Gastroesophageal sphincter (tissue), 4 donors: ENCODE measurements at regions not wholly inside any gene's neighbourhood (a gene's known extent, or its start where the extent isn't known, plus 50 kb on each side); places are given as distances from the start of the nearest gene placed in this dataset.

Experiments
- ATAC-seq: fragments of 150-250 bp; one replicate; pipeline ENCODE4 v1.9.1; 2016; ENCODE audit warnings: mild to moderate bottlenecking, moderate library complexity
- H3K27ac ChIP-seq, 4 donors: fragments of 200-600 bp; sonication (generic) in 3 of 4; 1 replicate in 3 of 4; 2 replicates in 1 of 4; pipeline ENCODE4 v1.5.1; 2016 to 2019
- H3K27me3 ChIP-seq: fragments of 200-600 bp; sonication (generic); one replicate; pipeline ENCODE4 v1.5.1; 2019
- H3K36me3 ChIP-seq, 2 donors: fragments of 200-600 bp; sonication (generic); one replicate each; pipeline ENCODE4 v1.5.1; 2019; ENCODE audit warnings: control low read depth in 1 of 2
- H3K4me1 ChIP-seq, 3 donors: fragments of 200-600 bp; sonication (generic); 1 replicate in 2 of 3; 2 replicates in 1 of 3; pipeline ENCODE4 v1.5.1; 2016 to 2019; ENCODE audit warnings: control low read depth in 2 of 3
- H3K4me3 ChIP-seq, 2 donors: fragments of 200-600 bp; sonication (generic); one replicate each; pipeline ENCODE4 v1.5.1; 2019; ENCODE audit warnings: mild to moderate bottlenecking in 1 of 2, moderate library complexity in 1 of 2
- H3K9me3 ChIP-seq, 3 donors: fragments of 200-600 bp; sonication (generic); one replicate each; pipeline ENCODE4 v1.5.1; 2017 to 2019; ENCODE audit warnings: control low read depth in 2 of 3
- EP300 ChIP-seq: sonication (generic); formaldehyde crosslinking; IDR thresholded peaks from one replicate; pipeline ENCODE4 v1.6.1; 2017; ENCODE audit warnings: antibody characterized with exemption, mild to moderate bottlenecking
- POLR2A ChIP-seq, 2 donors: fragments of 450-650 bp; IDR thresholded peaks; one replicate each; pipeline ENCODE4 v1.6.1; 2017; ENCODE audit warnings: antibody characterized with exemption in 2 of 2, mild to moderate bottlenecking in 2 of 2, moderate library complexity in 1 of 2
- POLR2AphosphoS5 ChIP-seq: sonication (generic); formaldehyde crosslinking; IDR thresholded peaks from one replicate; pipeline ENCODE4 v1.6.1; 2017; ENCODE audit warnings: antibody characterized with exemption
- WGBS, 2 donors: methylation state at CpG; one replicate each; pipeline ENCODE4 v1.1.5; 2018; ENCODE audit warnings: low coverage in 1 of 2; 5-methylcytosine and 5-hydroxymethylcytosine counted together
- TF ChIP-seq, protein P1 (sequence below), 4 experiments: fragments of 200-600 bp in 2 of 4; fragments of 450-650 bp in 2 of 4; sonication (generic) in 1 of 4; IDR thresholded peaks; one replicate each; pipeline ENCODE4 v1.5.1; 2017 to 2019; ENCODE audit warnings: antibody characterized with exemption in 4 of 4, mild to moderate bottlenecking in 2 of 4, moderate library complexity in 2 of 4

- Histone ChIP-seq H3K27ac (no peak overlapping the region), H3K4me3 (no peak overlapping the region), H3K4me1 (no peaks in the 10 kb centered on the region), H3K27me3 (no peaks in the 10 kb centered on the region), H3K36me3 (no peaks in the 10 kb centered on the region), H3K9me3 (no peaks in the 10 kb centered on the region)
- no peak for ATAC-seq
- 86 to 100% methylated on average over 2 of the region's 3 CpGs for WGBS, 2 donors
- no peak for TF ChIP-seq EP300
- TF ChIP-seq, protein P1, sequence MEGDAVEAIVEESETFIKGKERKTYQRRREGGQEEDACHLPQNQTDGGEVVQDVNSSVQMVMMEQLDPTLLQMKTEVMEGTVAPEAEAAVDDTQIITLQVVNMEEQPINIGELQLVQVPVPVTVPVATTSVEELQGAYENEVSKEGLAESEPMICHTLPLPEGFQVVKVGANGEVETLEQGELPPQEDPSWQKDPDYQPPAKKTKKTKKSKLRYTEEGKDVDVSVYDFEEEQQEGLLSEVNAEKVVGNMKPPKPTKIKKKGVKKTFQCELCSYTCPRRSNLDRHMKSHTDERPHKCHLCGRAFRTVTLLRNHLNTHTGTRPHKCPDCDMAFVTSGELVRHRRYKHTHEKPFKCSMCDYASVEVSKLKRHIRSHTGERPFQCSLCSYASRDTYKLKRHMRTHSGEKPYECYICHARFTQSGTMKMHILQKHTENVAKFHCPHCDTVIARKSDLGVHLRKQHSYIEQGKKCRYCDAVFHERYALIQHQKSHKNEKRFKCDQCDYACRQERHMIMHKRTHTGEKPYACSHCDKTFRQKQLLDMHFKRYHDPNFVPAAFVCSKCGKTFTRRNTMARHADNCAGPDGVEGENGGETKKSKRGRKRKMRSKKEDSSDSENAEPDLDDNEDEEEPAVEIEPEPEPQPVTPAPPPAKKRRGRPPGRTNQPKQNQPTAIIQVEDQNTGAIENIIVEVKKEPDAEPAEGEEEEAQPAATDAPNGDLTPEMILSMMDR (IDR thresholded peaks at IDR 0.05) = no peak
- no peak for TF ChIP-seq POLR2AphosphoS5
- TF ChIP-seq POLR2A (IDR thresholded peaks at IDR 0.05) = no peak
Observed at GRCh38 chr9:105176194-105176593, 68.3 kb upstream of the SLC44A1 start.

DNA sequence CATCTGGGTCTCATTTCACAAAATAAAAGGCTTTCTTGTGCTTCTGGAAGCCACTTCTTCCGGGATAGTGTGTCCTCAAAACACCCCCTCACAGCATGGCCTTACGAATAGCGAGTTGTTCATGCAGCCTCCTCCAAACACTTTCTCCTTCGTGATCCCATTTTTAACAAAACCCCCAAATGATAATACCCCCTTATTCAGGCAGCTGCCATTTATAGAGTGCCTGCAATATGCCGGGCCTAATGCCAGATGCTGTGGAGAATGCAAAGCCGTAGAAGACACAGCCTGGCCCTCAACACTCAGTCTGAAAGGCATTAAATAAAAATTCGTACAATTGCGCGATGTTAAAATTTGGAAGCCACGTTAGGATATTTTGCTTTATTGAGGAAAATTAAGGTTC lies 66.4 kb upstream of the SLC44A1 start:
- WGBS, 2 donors = 71 to 79% methylated on average over 7 to 10 of the region's 10 CpGs
- H3K9me3 ChIP-seq = no peaks in the 10 kb centered on the region
- no peak overlapping the region for H3K27ac ChIP-seq
- no peaks in the 10 kb centered on the region for H3K4me1 ChIP-seq
- TF ChIP-seq EP300 (no peak), POLR2A (IDR thresholded peaks at IDR 0.05) (no peak), POLR2AphosphoS5 (no peak)
- TF ChIP-seq, protein P1 (IDR thresholded peaks at IDR 0.05) = no peak
- H3K4me3 ChIP-seq = no peak overlapping the region
- ATAC-seq = no peak
- H3K27me3 ChIP-seq = no peaks in the 10 kb centered on the region
- H3K36me3 ChIP-seq = no peaks in the 10 kb centered on the region

GRCh38 chr9:105187781-105188180 lies 56.7 kb upstream of the SLC44A1 start:
- Histone ChIP-seq H3K9me3 (no peaks in the 10 kb centered on the region), H3K4me1 (no peaks in the 10 kb centered on the region), H3K27ac (no peak overlapping the region), H3K27me3 (no peaks in the 10 kb centered on the region), H3K36me3 (no peaks in the 10 kb centered on the region), H3K4me3 (no peak overlapping the region)
- no peak for ATAC-seq
- TF ChIP-seq, protein P1 (IDR thresholded peaks at IDR 0.05) = no peak
- TF ChIP-seq EP300 = no peak
- no peak for TF ChIP-seq POLR2A (IDR thresholded peaks at IDR 0.05)
- TF ChIP-seq POLR2AphosphoS5 = no peak
- WGBS, 2 donors = 71 to 100% methylated on average over 1 of the region's 1 CpG

- WGBS, 2 donors = no CpG with 5 or more reads among the region's 1 CpG
- H3K9me3 ChIP-seq = no peaks in the 10 kb centered on the region
- H3K4me3 ChIP-seq = no peak overlapping the region
- ATAC-seq = no peak
- H3K27ac ChIP-seq = no peak overlapping the region
- no peaks in the 10 kb centered on the region for H3K4me1 ChIP-seq
- H3K27me3 ChIP-seq = no peaks in the 10 kb centered on the region
- H3K36me3 ChIP-seq = no peaks in the 10 kb centered on the region
- TF ChIP-seq EP300 (no peak), POLR2A (IDR thresholded peaks at IDR 0.05) (no peak), POLR2AphosphoS5 (no peak)
- TF ChIP-seq, protein P1 (IDR thresholded peaks at IDR 0.05) = no peak
Observed at GRCh38 chr9:105188746-105189145, 55.7 kb upstream of the SLC44A1 start.

GRCh38 chr9:105191508-105192121 lies 52.8 kb upstream of the SLC44A1 start:
- ATAC-seq = peak; percentile 77
- no peaks in the 10 kb centered on the region for H3K9me3 ChIP-seq
- H3K4me1 ChIP-seq = no peaks in the 10 kb centered on the region
- no peaks in the 10 kb centered on the region for H3K36me3 ChIP-seq
- TF ChIP-seq POLR2AphosphoS5 (peak; percentile 17), POLR2A (IDR thresholded peaks at IDR 0.05) (no peak)
- H3K27me3 ChIP-seq = no peaks in the 10 kb centered on the region
- no peak overlapping the region for H3K4me3 ChIP-seq
- WGBS, 2 donors = 70 to 97% methylated on average over 6 to 10 of the region's 10 CpGs
- H3K27ac ChIP-seq = no peak overlapping the region
